ENCODE measurements at regions not wholly inside any gene's neighbourhood (a gene's known extent, or its start where the extent isn't known, plus 50 kb on each side); places are given as distances from the start of the nearest gene placed in this dataset.
A peak's percentile ranks its signal among the peaks of the same experiment; 100 is the strongest.

DNA sequence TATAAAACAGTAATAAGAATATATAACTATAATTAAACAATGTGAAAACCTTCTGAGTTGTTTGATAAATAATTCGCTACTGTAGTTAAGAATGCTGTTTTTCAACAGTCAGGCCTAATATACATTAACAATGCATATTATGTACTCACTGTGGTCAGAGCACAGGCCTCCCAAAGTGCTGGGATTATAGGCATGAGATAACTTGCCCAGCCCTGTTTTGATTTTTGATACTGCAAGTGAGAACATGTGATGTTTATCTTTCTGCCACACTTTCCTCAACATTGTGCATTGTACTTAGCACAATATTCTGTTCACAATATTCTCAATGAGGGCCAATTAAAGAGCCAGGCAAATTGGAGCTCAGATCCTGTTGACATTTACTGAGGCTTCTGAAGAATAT, 274.5 kb upstream of the RARB start (continued):
- TF ChIP-seq, protein P1, sequence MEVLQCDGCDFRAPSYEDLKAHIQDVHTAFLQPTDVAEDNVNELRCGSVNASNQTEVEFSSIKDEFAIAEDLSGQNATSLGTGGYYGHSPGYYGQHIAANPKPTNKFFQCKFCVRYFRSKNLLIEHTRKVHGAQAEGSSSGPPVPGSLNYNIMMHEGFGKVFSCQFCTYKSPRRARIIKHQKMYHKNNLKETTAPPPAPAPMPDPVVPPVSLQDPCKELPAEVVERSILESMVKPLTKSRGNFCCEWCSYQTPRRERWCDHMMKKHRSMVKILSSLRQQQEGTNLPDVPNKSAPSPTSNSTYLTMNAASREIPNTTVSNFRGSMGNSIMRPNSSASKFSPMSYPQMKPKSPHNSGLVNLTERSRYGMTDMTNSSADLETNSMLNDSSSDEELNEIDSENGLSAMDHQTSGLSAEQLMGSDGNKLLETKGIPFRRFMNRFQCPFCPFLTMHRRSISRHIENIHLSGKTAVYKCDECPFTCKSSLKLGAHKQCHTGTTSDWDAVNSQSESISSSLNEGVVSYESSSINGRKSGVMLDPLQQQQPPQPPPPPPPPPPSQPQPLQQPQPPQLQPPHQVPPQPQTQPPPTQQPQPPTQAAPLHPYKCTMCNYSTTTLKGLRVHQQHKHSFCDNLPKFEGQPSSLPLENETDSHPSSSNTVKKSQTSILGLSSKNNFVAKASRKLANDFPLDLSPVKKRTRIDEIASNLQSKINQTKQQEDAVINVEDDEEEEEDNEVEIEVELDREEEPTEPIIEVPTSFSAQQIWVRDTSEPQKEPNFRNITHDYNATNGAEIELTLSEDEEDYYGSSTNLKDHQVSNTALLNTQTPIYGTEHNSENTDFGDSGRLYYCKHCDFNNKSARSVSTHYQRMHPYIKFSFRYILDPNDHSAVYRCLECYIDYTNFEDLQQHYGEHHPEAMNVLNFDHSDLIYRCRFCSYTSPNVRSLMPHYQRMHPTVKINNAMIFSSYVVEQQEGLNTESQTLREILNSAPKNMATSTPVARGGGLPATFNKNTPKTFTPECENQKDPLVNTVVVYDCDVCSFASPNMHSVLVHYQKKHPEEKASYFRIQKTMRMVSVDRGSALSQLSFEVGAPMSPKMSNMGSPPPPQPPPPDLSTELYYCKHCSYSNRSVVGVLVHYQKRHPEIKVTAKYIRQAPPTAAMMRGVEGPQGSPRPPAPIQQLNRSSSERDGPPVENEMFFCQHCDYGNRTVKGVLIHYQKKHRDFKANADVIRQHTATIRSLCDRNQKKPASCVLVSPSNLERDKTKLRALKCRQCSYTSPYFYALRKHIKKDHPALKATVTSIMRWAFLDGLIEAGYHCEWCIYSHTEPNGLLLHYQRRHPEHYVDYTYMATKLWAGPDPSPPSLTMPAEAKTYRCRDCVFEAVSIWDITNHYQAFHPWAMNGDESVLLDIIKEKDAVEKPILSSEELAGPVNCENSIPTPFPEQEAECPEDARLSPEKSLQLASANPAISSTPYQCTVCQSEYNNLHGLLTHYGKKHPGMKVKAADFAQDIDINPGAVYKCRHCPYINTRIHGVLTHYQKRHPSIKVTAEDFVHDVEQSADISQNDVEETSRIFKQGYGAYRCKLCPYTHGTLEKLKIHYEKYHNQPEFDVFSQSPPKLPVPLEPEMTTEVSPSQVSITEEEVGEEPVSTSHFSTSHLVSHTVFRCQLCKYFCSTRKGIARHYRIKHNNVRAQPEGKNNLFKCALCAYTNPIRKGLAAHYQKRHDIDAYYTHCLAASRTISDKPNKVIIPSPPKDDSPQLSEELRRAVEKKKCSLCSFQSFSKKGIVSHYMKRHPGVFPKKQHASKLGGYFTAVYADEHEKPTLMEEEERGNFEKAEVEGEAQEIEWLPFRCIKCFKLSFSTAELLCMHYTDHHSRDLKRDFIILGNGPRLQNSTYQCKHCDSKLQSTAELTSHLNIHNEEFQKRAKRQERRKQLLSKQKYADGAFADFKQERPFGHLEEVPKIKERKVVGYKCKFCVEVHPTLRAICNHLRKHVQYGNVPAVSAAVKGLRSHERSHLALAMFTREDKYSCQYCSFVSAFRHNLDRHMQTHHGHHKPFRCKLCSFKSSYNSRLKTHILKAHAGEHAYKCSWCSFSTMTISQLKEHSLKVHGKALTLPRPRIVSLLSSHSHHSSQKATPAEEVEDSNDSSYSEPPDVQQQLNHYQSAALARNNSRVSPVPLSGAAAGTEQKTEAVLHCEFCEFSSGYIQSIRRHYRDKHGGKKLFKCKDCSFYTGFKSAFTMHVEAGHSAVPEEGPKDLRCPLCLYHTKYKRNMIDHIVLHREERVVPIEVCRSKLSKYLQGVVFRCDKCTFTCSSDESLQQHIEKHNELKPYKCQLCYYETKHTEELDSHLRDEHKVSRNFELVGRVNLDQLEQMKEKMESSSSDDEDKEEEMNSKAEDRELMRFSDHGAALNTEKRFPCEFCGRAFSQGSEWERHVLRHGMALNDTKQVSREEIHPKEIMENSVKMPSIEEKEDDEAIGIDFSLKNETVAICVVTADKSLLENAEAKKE (CRISPR knock-in tag; IDR thresholded peaks at IDR 0.05): no peak
- TF ChIP-seq ZNF331 (CRISPR knock-in tag; IDR thresholded peaks at IDR 0.05; ENCODE audit: low read depth) (no peak), ZNF114 (CRISPR knock-in tag; IDR thresholded peaks at IDR 0.05) (no peak), NANOG (IDR thresholded peaks at IDR 0.05; ENCODE audit: borderline replicate concordance) (no peak), EZH2 (IDR thresholded peaks at IDR 0.05; ENCODE audit: low read depth, unreplicated experiment) (no peak), STAT1 (IDR thresholded peaks at IDR 0.05; ENCODE audit: unreplicated experiment) (no peak)

DNA sequence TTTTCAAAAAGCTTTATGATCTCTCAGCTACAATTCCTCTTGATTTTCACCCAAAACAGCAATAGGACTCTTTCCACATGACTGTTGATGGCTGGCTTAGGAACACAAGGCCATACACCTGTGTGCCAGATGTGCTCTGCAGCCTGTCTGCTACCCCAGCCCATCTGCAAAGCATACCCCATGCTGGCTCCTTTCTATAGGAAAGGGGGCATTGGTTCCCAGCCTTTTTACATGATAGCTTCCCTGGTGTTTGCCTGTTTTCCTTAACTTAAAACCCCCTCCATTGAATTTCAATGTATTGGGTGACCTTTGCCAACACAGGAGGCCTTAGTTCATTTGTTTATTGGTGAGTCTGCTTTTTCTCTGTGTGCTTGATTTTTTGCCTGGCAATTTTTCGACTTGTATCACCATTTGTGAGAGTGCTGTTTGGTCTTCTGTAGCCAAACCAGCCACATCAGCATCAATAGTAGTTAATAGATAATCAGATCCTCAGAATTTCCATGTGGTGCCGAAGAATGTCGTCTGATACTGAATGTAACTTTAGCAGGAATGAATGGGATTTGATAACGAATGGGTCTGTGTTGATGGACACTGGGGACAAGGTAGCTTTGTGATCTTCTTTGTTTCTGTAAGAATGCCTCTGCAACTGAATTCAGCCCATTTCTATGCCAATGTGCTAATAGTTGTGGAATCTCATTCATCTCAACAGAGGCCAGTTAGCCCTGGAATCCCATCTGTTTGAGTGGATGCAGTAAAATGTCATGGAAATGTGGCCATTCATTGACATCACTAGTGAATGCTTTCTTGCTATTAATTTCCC, 272.2 kb upstream of the RARB start:
- peak overlapping the region; percentile 65 for H3K4me3 Mint-ChIP-seq
- H3K4me2 ChIP-seq: peak overlapping the region; percentile 47
- TF ChIP-seq CREB1 (CRISPR knock-in tag; IDR thresholded peaks at IDR 0.05; ENCODE audit: low read depth) (peak; percentile 47), ZNF114 (CRISPR knock-in tag; IDR thresholded peaks at IDR 0.05) (0 out of 2 replicates have a peak, but pooled peaks have one; percentile 58), EZH2phosphoT487 (IDR thresholded peaks at IDR 0.05; ENCODE audit: unreplicated experiment) (no peak), NANOG (IDR thresholded peaks at IDR 0.05; ENCODE audit: borderline replicate concordance) (peak; percentile 97), STAT1 (IDR thresholded peaks at IDR 0.05; ENCODE audit: unreplicated experiment) (no peak)
- TF ChIP-seq, protein P2, sequence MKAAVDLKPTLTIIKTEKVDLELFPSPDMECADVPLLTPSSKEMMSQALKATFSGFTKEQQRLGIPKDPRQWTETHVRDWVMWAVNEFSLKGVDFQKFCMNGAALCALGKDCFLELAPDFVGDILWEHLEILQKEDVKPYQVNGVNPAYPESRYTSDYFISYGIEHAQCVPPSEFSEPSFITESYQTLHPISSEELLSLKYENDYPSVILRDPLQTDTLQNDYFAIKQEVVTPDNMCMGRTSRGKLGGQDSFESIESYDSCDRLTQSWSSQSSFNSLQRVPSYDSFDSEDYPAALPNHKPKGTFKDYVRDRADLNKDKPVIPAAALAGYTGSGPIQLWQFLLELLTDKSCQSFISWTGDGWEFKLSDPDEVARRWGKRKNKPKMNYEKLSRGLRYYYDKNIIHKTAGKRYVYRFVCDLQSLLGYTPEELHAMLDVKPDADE (IDR thresholded peaks at IDR 0.05): 0 out of 2 replicates have a peak, but pooled peaks have one; percentile 10
- TF ChIP-seq, protein P3, sequence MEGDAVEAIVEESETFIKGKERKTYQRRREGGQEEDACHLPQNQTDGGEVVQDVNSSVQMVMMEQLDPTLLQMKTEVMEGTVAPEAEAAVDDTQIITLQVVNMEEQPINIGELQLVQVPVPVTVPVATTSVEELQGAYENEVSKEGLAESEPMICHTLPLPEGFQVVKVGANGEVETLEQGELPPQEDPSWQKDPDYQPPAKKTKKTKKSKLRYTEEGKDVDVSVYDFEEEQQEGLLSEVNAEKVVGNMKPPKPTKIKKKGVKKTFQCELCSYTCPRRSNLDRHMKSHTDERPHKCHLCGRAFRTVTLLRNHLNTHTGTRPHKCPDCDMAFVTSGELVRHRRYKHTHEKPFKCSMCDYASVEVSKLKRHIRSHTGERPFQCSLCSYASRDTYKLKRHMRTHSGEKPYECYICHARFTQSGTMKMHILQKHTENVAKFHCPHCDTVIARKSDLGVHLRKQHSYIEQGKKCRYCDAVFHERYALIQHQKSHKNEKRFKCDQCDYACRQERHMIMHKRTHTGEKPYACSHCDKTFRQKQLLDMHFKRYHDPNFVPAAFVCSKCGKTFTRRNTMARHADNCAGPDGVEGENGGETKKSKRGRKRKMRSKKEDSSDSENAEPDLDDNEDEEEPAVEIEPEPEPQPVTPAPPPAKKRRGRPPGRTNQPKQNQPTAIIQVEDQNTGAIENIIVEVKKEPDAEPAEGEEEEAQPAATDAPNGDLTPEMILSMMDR (conservative IDR thresholded peaks at IDR 0.05; ENCODE audit: low read depth in 2 of 2): no peak
- TF ChIP-seq, protein P4, sequence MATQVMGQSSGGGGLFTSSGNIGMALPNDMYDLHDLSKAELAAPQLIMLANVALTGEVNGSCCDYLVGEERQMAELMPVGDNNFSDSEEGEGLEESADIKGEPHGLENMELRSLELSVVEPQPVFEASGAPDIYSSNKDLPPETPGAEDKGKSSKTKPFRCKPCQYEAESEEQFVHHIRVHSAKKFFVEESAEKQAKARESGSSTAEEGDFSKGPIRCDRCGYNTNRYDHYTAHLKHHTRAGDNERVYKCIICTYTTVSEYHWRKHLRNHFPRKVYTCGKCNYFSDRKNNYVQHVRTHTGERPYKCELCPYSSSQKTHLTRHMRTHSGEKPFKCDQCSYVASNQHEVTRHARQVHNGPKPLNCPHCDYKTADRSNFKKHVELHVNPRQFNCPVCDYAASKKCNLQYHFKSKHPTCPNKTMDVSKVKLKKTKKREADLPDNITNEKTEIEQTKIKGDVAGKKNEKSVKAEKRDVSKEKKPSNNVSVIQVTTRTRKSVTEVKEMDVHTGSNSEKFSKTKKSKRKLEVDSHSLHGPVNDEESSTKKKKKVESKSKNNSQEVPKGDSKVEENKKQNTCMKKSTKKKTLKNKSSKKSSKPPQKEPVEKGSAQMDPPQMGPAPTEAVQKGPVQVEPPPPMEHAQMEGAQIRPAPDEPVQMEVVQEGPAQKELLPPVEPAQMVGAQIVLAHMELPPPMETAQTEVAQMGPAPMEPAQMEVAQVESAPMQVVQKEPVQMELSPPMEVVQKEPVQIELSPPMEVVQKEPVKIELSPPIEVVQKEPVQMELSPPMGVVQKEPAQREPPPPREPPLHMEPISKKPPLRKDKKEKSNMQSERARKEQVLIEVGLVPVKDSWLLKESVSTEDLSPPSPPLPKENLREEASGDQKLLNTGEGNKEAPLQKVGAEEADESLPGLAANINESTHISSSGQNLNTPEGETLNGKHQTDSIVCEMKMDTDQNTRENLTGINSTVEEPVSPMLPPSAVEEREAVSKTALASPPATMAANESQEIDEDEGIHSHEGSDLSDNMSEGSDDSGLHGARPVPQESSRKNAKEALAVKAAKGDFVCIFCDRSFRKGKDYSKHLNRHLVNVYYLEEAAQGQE (IDR thresholded peaks at IDR 0.05; ENCODE audit: unreplicated experiment): no peak

More for the DNA sequence above, 272.2 kb upstream of the RARB start:
- Mint-ChIP-seq H3K9me3 (no peaks in the 10 kb centered on the region), H3K27ac (peak overlapping the region; percentile 100), H3K27me3 (ENCODE audit: insufficient read depth, low read depth, poor library complexity) (peaks cover 3% of the 10 kb centered on the region), H3K4me1 (peaks cover 68% of the 10 kb centered on the region), H3K36me3 (ENCODE audit: low read depth) (no peaks in the 10 kb centered on the region; the same call in 2 of the 3 replicates)
- peak; percentile 91 for DNase-seq (ENCODE audit: low spot score)
- Histone ChIP-seq H3K79me2 (replicated peaks; ENCODE audit: insufficient read depth) (no peaks in the 10 kb centered on the region), H4K20me1 (replicated peaks; ENCODE audit: insufficient read depth) (no peaks in the 10 kb centered on the region), H3K9me2 (ENCODE audit: insufficient read depth) (peaks cover 11% of the 10 kb centered on the region), H3K27ac (ENCODE audit: low read depth) (peak overlapping the region; percentile 98), H3K36me3 (ENCODE audit: insufficient read depth) (no peaks in the 10 kb centered on the region), H3K4me1 (ENCODE audit: insufficient read depth) (peaks cover 44% of the 10 kb centered on the region), H3K4me3 (peak overlapping the region; percentile 25; the same call in 1 of the 2 replicates), H2AFZ (no peak overlapping the region), H3K27me3 (ENCODE audit: insufficient read depth) (no peaks in the 10 kb centered on the region), H3F3A (replicated peaks; ENCODE audit: low read depth) (no peaks in the 10 kb centered on the region)
- peak; percentile 95 for ATAC-seq
